Esophagus muscularis mucosa (tissue), 4 donors: ENCODE measurements at regions not wholly inside any gene's neighbourhood (a gene's known extent, or its start where the extent isn't known, plus 50 kb on each side); places are given as distances from the start of the nearest gene placed in this dataset.

Experiments used
- DNase-seq: peaks from one replicate; pipeline ENCODE4 v3.0.0-alpha.2; 2017; ENCODE audit errors: extremely low spot score
- H3K27ac ChIP-seq, 4 donors: fragments of 200-600 bp; sonication (generic); replicated peaks in 1 of 4; 1 replicate in 3 of 4; 2 replicates in 1 of 4; pipeline ENCODE4 v1.5.1; 2016 to 2019; ENCODE audit warnings: mild to moderate bottlenecking in 1 of 4
- H3K27me3 ChIP-seq, 4 donors: fragments of 200-600 bp; sonication (generic); one replicate each; pipeline versions ENCODE4 v1.5.1 to v1.6.0; 2016 to 2019
- H3K36me3 ChIP-seq, 4 donors: fragments of 200-600 bp; sonication (generic); one replicate each; pipeline ENCODE4 v1.5.1; 2016 to 2019
- H3K4me1 ChIP-seq, 4 donors: fragments of 200-600 bp; sonication (generic); one replicate each; pipeline ENCODE4 v1.5.1; 2016 to 2019
- H3K4me3 ChIP-seq, 4 donors: fragments of 200-600 bp; sonication (generic); 1 replicate in 2 of 4; 2 replicates in 2 of 4; pipeline ENCODE4 v1.5.1; 2016 to 2019; ENCODE audit warnings: mild to moderate bottlenecking in 4 of 4, moderate library complexity in 1 of 4
- H3K9me3 ChIP-seq, 4 donors: fragments of 200-600 bp; sonication (generic); 1 replicate in 3 of 4; 2 replicates in 1 of 4; pipeline ENCODE4 v1.5.1; 2016 to 2019
- EP300 ChIP-seq: sonication (generic); formaldehyde crosslinking; IDR thresholded peaks from one replicate; pipeline ENCODE4 v1.6.1; 2017; ENCODE audit warnings: antibody characterized with exemption
- POLR2A ChIP-seq: fragments of 450-650 bp; IDR thresholded peaks from one replicate; pipeline ENCODE4 v1.6.1; 2017; ENCODE audit warnings: antibody characterized with exemption, moderate library complexity, mild to moderate bottlenecking, low read depth
- POLR2AphosphoS5 ChIP-seq, 2 donors: sonication (generic); formaldehyde crosslinking; IDR thresholded peaks; one replicate each; pipeline ENCODE4 v1.6.1; 2017; ENCODE audit warnings: antibody characterized with exemption in 2 of 2
- WGBS: methylation state at CpG from one replicate; pipeline ENCODE4 v1.1.5; 2018; 5-methylcytosine and 5-hydroxymethylcytosine counted together
- intact Hi-C: fragments of 100-400 bp; cut with DNase I; formaldehyde crosslinking; loops from one replicate; pipeline ENCODE4 v1.15.1; 2023
- TF ChIP-seq, protein P1 (sequence below), 3 experiments: fragments of 200-600 bp in 2 of 3; fragments of 450-650 bp in 1 of 3; sonication (generic) in 2 of 3; IDR thresholded peaks; one replicate each; pipeline ENCODE4 v1.5.1; 2017 to 2019; ENCODE audit warnings: antibody characterized with exemption in 3 of 3, mild to moderate bottlenecking in 2 of 3, moderate library complexity in 1 of 3

DNA sequence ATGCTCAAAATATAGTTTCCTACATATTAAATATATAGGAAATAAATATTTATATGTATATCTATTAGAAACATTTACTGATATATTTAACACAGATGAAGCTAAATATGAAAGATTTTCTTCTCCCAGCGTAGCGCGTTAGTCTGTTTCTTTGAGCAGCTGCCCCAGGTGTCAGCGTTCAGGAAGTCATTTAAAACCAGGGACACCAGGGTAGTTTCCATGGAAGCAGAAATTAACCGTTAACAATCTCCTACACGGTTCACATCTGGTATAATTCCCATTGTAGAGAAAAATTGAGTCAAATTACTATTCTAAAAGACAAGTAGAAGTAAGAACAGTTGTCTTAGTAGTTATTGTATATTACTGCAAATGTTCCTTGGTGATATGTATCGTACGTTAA, 1443.7 kb downstream of the MRPL39 start:
- 85% methylated on average over 8 of the region's 8 CpGs for WGBS
- TF ChIP-seq EP300 (no peak), POLR2A (no peak), POLR2AphosphoS5 (IDR thresholded peaks at IDR 0.05) (no peak)
- TF ChIP-seq, protein P1, sequence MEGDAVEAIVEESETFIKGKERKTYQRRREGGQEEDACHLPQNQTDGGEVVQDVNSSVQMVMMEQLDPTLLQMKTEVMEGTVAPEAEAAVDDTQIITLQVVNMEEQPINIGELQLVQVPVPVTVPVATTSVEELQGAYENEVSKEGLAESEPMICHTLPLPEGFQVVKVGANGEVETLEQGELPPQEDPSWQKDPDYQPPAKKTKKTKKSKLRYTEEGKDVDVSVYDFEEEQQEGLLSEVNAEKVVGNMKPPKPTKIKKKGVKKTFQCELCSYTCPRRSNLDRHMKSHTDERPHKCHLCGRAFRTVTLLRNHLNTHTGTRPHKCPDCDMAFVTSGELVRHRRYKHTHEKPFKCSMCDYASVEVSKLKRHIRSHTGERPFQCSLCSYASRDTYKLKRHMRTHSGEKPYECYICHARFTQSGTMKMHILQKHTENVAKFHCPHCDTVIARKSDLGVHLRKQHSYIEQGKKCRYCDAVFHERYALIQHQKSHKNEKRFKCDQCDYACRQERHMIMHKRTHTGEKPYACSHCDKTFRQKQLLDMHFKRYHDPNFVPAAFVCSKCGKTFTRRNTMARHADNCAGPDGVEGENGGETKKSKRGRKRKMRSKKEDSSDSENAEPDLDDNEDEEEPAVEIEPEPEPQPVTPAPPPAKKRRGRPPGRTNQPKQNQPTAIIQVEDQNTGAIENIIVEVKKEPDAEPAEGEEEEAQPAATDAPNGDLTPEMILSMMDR (IDR thresholded peaks at IDR 0.05), result no peak
- intact Hi-C loops, result no loop called here

DNA sequence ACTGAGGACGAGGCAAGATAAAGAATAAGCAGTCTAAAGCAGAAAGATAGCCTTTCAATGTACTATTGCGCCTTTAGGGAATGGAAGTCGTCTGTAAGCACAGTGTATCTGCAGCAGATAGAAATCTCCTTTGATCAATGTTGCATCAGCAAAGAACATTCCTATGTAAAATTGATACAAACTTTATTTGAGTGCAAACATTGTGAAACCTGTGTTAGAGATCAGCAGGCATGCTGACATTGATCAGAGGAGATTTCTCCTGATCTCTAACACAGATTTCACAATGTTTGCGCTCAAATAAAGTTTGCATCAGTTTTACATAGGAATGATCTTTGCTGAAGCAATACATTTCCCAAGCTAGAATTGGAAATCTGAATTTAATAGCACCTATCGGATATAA, 1446.8 kb downstream of the MRPL39 start:
- intact Hi-C loops, result no loop called here
- no peaks in the 10 kb centered on the region for H3K9me3 ChIP-seq
- no peaks in the 10 kb centered on the region for H3K27me3 ChIP-seq
- TF ChIP-seq POLR2A, result no peak
- TF ChIP-seq, protein P1 (IDR thresholded peaks at IDR 0.05), result no peak
- no peak for TF ChIP-seq POLR2AphosphoS5 (IDR thresholded peaks at IDR 0.05)
- TF ChIP-seq EP300, result no peak
- H3K27ac ChIP-seq, result no peak overlapping the region
- H3K36me3 ChIP-seq, result no peaks in the 10 kb centered on the region
- no peaks in the 10 kb centered on the region for H3K4me1 ChIP-seq
- H3K4me3 ChIP-seq, result no peak overlapping the region
- 88% methylated on average over 5 of the region's 5 CpGs for WGBS
- no peak for DNase-seq

More for the DNA sequence above, 1443.7 kb downstream of the MRPL39 start:
- no peaks in the 10 kb centered on the region for H3K27me3 ChIP-seq
- no peak overlapping the region for H3K4me3 ChIP-seq
- no peaks in the 10 kb centered on the region for H3K4me1 ChIP-seq
- no peak for DNase-seq
- H3K36me3 ChIP-seq, result no peaks in the 10 kb centered on the region
- no peaks in the 10 kb centered on the region for H3K9me3 ChIP-seq
- no peak overlapping the region for H3K27ac ChIP-seq

DNA sequence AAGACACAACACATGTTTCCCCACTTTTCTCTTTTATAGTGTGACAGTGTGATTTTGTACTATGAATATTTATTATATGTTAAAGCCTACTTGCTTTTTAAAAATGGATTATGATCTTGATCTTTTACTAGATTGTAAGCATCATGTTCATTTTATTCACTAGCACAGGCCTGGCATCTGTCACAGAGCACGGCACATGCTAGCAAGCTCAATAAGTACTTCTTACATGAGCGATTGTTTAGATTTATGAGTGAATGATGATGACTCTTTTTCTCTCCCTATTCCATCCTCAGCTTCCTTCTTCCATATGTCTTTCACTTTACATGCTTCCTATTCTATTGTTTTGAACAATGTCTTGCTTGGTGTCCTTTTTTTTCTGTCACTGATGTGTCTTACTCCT, 1454.1 kb downstream of the MRPL39 start:
- 45% methylated on average over 2 of the region's 2 CpGs for WGBS
- TF ChIP-seq POLR2A, result no peak
- no peak for TF ChIP-seq EP300
- TF ChIP-seq, protein P1 (IDR thresholded peaks at IDR 0.05), result no peak
- no peak for TF ChIP-seq POLR2AphosphoS5 (IDR thresholded peaks at IDR 0.05)
- intact Hi-C loops, result no loop called here
- DNase-seq, result no peak
- Histone ChIP-seq H3K9me3 (no peaks in the 10 kb centered on the region), H3K36me3 (no peaks in the 10 kb centered on the region), H3K4me1 (no peaks in the 10 kb centered on the region), H3K4me3 (no peak overlapping the region), H3K27me3 (no peaks in the 10 kb centered on the region), H3K27ac (no peak overlapping the region)

DNA sequence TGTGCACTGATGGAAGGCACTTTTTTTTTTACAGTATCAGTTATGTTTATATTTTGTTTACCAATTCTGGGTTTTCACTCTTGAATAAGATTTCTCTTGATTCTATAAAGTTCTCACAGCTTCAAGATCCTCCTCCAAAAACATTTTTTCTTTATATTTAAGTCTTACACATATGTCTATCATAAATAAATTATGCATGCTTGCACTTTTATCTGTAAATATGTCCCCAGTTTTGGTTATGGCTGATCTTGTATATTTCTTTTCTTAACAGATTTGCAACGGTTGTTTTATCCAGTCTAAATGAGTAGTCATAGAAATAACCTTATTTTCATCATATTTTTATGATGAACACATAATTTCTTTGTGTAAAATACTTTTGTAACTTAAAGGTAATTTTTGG, 1456.5 kb downstream of the MRPL39 start:
- no peak overlapping the region for H3K27ac ChIP-seq
- H3K4me3 ChIP-seq, result no peak overlapping the region
- H3K4me1 ChIP-seq, result no peaks in the 10 kb centered on the region
- WGBS, result 75% methylated on average over 1 of the region's 1 CpG
- intact Hi-C loops, result no loop called here
- DNase-seq, result no peak
- H3K9me3 ChIP-seq, result no peaks in the 10 kb centered on the region
- H3K36me3 ChIP-seq, result no peaks in the 10 kb centered on the region
- no peak for TF ChIP-seq EP300
- H3K27me3 ChIP-seq, result no peaks in the 10 kb centered on the region

DNA sequence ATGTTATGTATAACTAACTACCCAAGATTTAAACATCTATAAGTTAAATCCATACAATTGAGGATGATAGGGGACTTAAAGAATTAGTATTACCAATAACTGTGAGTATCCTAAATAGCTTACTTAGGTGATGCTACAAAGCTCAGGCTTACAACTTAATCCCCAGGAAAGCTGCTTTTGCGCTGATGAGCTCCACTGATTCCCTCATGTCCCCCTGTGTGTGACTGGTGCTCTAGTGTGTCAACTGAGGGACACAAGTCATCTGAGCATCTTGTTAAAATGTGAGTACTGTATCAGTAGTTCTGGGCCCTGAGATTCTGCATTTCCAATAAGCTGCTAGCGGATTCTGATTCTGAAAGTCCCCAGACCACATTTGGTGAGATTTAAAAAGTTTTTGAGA, 1458.8 kb downstream of the MRPL39 start:
- Histone ChIP-seq H3K9me3 (no peaks in the 10 kb centered on the region), H3K4me3 (no peak overlapping the region), H3K36me3 (no peaks in the 10 kb centered on the region), H3K27me3 (no peaks in the 10 kb centered on the region), H3K27ac (no peak overlapping the region), H3K4me1 (no peaks in the 10 kb centered on the region)
- intact Hi-C loops, result no loop called here
- WGBS, result 100% methylated on average over 2 of the region's 2 CpGs
- no peak for TF ChIP-seq POLR2AphosphoS5 (IDR thresholded peaks at IDR 0.05)
- TF ChIP-seq POLR2A, result no peak
- TF ChIP-seq, protein P1 (IDR thresholded peaks at IDR 0.05), result no peak
- no peak for TF ChIP-seq EP300
- DNase-seq, result no peak
